ENCODE measurements at regions not wholly inside any gene's neighbourhood (a gene's known extent, or its start where the extent isn't known, plus 50 kb on each side); places are given as distances from the start of the nearest gene placed in this dataset.

DNA sequence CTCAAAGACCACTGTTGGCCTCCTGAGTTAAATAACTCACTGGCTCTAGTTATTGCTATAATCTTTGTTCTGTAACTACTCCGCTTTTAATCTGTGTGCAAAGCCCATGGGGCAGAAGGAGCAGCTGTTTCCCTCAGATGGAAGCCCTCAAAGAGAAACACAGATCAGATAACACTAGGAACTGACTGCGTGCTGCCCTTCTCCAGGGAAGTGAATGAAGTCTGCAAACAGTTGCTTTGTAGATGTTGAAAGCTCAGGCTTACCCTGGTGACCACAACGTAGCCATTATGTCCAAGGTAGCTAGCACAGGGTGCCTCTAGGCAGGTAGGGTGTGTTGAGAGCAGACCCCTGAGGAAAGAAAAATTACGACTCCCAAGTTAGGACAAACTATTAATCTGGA is 152.3 kb upstream of the STAC start:
- TF ChIP-seq, protein P1, sequence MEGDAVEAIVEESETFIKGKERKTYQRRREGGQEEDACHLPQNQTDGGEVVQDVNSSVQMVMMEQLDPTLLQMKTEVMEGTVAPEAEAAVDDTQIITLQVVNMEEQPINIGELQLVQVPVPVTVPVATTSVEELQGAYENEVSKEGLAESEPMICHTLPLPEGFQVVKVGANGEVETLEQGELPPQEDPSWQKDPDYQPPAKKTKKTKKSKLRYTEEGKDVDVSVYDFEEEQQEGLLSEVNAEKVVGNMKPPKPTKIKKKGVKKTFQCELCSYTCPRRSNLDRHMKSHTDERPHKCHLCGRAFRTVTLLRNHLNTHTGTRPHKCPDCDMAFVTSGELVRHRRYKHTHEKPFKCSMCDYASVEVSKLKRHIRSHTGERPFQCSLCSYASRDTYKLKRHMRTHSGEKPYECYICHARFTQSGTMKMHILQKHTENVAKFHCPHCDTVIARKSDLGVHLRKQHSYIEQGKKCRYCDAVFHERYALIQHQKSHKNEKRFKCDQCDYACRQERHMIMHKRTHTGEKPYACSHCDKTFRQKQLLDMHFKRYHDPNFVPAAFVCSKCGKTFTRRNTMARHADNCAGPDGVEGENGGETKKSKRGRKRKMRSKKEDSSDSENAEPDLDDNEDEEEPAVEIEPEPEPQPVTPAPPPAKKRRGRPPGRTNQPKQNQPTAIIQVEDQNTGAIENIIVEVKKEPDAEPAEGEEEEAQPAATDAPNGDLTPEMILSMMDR (IDR thresholded peaks at IDR 0.05; ENCODE audit: low read depth, low read length) = no peak
- TF ChIP-seq EZH2phosphoT487 (IDR thresholded peaks at IDR 0.05; ENCODE audit: low read depth) = no peak

Measured in OCI-LY3 (cell line).